B cell (primary cell): ENCODE measurements at regions not wholly inside any gene's neighbourhood (a gene's known extent, or its start where the extent isn't known, plus 50 kb on each side); places are given as distances from the start of the nearest gene placed in this dataset.

Experiments used
- EZH2 ChIP-seq: IDR thresholded peaks from 2 replicates; pipeline ENCODE4 v1.6.1; 2012; ENCODE audit warnings: borderline replicate concordance, low read depth, mild to moderate bottlenecking, moderate library complexity, low read length; ENCODE audit not compliant: insufficient read depth, poor library complexity, severe bottlenecking
- TF ChIP-seq, protein P1 (sequence below): fragments of 200-600 bp; IDR thresholded peaks from one replicate; pipeline ENCODE4 v1.8.0; 2022; ENCODE audit warnings: antibody characterized with exemption, mild to moderate bottlenecking

DNA sequence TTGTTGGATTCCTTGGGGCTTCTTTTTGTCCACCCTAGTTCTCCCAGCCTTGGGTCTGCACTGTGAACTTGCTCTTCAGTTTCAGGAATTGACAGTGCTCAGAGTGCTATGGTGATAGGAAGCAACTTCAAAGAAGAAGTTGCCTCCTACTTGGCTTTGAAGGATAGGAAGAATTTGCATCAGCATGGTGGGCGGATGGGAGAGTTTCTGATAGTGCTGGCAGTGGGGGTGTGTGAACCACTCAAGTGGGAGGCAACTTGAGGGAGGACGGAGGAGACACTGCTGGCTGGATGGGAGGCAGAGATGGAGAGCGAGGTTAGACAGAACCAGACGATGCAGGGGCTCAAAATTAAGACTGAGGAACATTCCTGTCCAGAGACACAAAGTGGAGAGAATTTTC, 164.4 kb upstream of the SKOR2 start:
- TF ChIP-seq, protein P1, sequence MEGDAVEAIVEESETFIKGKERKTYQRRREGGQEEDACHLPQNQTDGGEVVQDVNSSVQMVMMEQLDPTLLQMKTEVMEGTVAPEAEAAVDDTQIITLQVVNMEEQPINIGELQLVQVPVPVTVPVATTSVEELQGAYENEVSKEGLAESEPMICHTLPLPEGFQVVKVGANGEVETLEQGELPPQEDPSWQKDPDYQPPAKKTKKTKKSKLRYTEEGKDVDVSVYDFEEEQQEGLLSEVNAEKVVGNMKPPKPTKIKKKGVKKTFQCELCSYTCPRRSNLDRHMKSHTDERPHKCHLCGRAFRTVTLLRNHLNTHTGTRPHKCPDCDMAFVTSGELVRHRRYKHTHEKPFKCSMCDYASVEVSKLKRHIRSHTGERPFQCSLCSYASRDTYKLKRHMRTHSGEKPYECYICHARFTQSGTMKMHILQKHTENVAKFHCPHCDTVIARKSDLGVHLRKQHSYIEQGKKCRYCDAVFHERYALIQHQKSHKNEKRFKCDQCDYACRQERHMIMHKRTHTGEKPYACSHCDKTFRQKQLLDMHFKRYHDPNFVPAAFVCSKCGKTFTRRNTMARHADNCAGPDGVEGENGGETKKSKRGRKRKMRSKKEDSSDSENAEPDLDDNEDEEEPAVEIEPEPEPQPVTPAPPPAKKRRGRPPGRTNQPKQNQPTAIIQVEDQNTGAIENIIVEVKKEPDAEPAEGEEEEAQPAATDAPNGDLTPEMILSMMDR = no peak
- no peak for TF ChIP-seq EZH2
